SKM-1 (cell line): ENCODE measurements at regions not wholly inside any gene's neighbourhood (a gene's known extent, or its start where the extent isn't known, plus 50 kb on each side); places are given as distances from the start of the nearest gene placed in this dataset.
A peak's percentile ranks its signal among the peaks of the same experiment; 100 is the strongest.

Experiments
- DNase-seq: peaks from one replicate; lab custom pipeline; 2025; ENCODE audit not compliant: unreplicated experiment; lab: John Stamatoyannopoulos, UW

DNA sequence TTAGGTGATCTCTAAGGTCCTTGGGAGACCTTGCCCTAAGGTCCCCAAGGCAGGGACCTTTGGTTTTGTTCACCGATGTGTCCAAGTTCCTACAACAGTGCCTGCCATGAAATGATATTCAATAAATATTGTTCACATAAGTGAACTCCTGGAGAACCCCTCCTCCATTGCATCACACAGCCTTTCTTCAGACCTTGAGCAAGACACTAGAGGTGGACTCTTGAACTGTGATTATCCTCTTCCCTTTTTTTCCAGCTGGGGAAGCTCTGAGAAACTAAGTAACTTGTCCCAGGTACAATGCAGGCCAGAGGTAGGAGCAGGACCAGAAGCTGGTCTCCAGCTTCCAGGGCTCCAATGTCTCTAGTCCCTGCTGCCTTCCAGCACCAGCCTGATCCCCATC is 76.6 kb upstream of the LMO1 start:
- peak; percentile 63 for DNase-seq

GRCh38 chr11:8339592-8340022 is 75.9 kb upstream of the LMO1 start:
- DNase-seq = no peak

DNA sequence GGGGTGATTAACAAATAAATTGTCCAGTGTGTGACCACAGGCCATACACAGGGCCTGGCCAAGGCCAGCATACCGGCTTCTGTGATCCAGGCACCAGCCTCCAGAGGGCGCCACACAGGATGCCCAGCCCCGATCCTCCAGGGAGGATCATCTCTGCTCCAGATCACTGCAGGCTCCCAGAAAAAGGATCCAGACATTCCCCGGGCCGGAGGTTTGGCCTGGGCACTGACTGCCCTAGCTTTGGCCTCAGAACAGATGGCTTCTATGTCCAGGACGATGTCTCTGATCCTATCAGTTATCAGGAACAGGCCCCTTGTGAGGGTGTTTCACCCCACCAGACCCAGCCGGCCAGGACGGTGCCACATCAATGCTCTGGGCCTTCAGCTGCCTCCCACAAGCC is 74.5 kb upstream of the LMO1 start:
- DNase-seq = peak; percentile 11

- DNase-seq = no peak
Measured at GRCh38 chr11:8337130-8337795, 73.6 kb upstream of the LMO1 start.

DNA sequence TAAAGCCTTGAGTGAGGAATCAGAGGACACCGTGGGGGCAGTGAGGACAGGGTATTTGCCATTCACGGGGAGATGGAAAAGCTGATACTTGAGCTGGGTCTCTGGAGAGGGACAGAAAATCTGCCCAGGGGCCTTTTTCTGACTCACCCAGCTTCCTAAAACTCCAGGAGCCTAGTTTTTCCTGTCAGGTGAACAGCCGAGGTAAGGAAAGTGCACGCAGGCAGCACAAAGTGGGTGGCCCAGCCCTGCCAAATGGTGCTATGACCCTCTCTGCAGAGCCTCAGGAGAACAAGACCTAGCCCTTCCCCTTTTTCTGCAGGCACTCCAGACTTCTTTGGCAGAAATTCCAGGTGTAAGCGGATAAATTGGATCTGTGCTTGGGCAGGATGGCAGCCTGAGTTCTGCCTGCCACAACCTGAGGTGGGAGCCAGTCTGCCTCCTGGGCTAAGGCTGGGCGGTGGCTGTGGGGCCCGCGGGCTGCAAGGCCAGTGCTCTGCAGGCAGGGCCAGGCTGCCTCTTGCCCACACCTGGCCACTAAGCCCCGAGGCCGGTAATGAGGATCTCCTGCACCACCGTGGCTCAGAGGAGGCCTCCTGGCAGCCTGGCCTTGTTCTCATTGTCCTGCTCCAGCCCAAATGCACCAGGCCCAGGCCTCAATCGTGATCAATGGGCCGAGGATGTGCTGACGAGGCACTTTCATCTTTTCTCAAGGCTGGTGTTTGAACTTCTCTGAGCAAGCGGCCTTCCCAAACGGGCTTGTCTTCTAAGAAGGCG is 72.9 kb upstream of the LMO1 start:
- no peak for DNase-seq

GRCh38 chr11:8335683-8336082 is 72.0 kb upstream of the LMO1 start:
- no peak for DNase-seq

GRCh38 chr11:8335186-8335585 is 71.5 kb upstream of the LMO1 start:
- DNase-seq = no peak

- DNase-seq = peak; percentile 10
Measured at GRCh38 chr11:8333811-8334401, 70.2 kb upstream of the LMO1 start.

- DNase-seq = no peak
Measured at GRCh38 chr11:8333376-8333775, 69.7 kb upstream of the LMO1 start.

DNA sequence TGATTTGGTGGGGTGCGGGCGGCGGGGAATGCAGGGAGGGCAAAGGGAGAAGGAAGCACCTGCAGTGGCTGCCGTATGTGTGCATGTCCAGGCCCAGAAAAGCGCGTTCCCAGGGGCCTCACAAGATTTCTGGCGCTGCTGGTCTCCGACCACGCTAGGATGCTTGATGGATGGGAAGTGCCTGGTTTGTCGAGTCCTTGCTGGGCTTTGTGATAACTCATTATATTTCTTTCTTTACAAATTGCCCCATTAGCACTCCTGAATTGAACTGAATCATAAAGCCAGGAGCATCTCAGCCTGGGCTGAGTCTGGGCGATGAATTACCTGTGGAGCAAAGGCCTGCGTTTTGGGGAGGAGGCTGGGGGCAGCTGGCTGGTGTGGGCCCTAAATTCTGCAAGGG is 69.2 kb upstream of the LMO1 start:
- DNase-seq = no peak

GRCh38 chr11:8332196-8332595 is 68.5 kb upstream of the LMO1 start:
- peak; percentile 69 for DNase-seq

DNA sequence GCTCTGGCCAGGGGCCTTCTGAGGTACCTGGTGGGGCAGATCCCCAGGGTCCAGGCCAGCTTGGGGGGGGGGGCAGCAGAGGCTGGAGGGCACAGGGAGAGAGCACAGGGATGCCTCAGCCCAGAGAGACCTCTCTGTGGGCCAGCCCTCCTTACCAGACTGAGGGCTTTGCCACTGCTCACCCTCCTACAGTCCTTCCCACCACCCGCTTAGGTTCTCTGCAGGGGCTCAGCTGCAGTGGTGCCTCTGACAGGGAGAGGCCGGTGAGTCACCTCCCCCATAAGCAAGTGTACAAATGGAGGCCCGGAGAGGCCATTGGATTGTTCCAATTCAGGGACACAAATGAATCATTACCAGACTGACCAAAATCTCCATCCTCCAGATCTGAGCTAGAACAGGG is 68.1 kb upstream of the LMO1 start:
- DNase-seq = no peak

DNA sequence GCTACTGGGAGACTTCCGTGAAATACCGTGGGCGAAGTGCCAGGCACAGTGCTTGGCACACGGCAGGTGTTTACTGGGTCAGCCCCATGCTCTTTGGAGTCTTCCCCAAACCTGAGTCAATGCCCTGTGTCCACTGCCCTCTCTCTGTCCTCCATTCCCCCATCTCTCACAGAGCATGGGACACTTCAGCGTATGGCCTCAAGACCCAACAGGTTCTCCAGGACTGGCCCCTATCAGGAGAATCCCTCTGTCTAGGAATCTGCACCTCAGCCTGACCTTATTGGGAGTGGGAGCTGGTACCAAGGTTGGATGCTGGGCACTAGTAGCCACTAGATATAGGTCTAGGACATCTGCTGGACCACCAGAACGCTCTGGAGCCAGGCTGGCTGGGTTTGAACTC is 67.2 kb upstream of the LMO1 start:
- DNase-seq = no peak

DNA sequence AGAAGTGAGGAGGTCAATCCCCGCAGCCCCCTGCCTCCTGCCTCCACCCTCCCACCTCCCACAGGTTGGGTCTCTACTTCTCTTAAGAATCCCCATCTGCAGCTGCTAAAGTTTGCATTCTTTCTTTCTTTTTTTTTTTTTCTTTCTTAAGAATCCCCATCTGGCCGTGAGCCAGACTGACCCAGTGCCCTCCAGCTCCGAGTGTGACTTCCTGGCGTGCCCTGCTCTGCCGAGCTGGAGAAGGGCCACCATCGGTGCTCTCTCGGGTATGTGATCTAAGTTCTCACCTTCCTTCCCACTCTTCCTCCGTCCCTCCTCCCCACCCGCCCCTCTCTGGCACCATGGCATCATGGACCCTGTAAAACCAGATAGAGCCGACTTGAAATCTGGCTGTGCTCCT is 66.7 kb upstream of the LMO1 start:
- no peak for DNase-seq

DNA sequence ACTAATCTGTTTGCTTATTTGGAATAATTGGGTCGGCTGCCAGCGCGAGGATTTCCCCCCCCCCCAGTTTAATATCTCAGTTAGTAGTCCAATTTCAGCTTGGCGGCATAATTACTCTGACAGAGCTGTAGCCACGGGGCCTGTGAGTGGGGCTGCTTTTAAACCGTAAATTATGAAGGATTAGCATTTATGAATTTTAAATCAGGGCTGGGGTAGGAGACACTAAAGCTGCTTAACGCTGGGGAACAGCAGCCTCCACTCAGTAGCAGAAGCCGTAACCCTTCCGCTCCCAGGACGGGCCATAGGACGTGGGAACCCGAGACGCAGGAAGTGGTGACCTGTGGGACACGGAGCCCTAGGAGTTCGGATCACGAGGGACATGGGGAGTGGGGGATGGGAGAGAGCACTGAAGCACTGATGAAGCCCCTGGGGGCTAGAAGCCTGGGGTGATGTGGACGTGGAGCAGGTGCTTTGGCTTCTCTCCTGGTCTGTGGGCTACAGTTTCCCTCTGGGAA is 66.2 kb upstream of the LMO1 start:
- no peak for DNase-seq

- no peak for DNase-seq
Measured at GRCh38 chr11:8329336-8329735, 65.7 kb upstream of the LMO1 start.

DNA sequence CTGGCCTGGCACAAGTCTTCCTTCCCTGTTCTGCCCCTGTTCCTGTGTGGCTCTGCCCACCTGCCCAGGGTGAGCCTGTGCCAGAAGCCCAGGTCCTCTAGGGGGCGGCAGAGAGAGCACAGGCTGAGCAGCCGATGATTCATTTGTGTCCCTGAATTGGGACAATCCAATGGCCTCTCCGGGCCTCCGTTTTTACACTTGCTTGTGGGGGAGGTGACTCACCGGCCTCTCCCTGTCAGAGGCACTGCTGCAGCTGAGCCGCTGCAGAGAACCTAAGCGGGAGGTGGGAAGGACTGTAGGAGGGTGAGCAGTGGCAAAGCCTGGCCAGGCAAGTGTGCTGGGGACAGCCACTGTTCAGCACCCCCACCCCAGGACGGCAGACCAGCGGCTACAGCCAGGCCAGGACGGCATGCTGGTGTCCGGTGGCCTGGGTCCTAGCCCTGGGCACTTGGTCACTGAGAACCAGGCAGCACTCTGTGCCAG is 65.2 kb upstream of the LMO1 start:
- peak; percentile 81 for DNase-seq

GRCh38 chr11:8328231-8328794 is 64.6 kb upstream of the LMO1 start:
- no peak for DNase-seq

GRCh38 chr11:8327761-8328192 is 64.1 kb upstream of the LMO1 start:
- no peak for DNase-seq

GRCh38 chr11:8326337-8326736 is 62.7 kb upstream of the LMO1 start:
- no peak for DNase-seq

DNA sequence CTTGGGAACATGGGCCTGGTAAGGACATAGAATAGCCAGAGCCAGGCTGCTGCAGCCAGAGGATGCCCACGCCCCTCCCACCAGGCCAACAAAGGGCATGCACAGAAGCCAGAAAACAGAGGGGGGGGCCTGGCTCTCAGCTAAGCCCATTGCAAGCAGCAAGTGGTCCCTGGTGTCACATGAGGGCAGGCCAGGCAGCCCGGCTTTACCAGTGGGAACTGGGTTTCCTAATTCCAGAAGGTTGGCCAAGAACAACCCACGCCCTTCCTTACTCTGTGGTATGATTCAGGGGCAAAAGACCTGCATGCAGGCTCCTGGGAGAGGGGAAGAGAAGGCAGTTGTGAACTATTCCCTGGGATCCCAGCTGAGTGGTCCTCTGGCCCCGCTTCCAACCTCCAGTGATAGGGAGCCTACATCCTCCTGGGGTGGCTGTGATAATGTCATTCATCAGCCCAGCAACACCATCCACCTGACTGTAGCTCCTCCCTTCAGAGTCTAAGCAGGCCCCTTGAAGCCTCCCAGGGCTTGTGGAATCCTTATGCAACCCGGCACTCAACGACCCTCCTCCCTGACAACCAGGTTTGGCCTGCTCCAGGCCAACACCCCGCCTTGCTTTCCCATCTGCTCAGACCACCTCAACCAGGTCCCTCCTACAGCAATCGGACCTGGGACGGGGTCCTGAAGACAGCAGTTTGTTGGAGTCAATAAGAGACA is 62.1 kb upstream of the LMO1 start:
- DNase-seq = no peak
